Endodermal cell (in vitro differentiated cells): ENCODE measurements at regions not wholly inside any gene's neighbourhood (a gene's known extent, or its start where the extent isn't known, plus 50 kb on each side); places are given as distances from the start of the nearest gene placed in this dataset.

ENCODE experiments used
- DNase-seq: peaks from one replicate; pipeline ENCODE4 v3.0.0-alpha.2; 2017
- H3K27ac ChIP-seq: 2 replicates; pipeline ENCODE4 v1.5.1; 2013; ENCODE audit warnings: mild to moderate bottlenecking, low read depth, low read length, moderate library complexity
- H3K27me3 ChIP-seq: 2 replicates; pipeline ENCODE4 v1.6.1; 2013; ENCODE audit warnings: mild to moderate bottlenecking, low read length, moderate library complexity; ENCODE audit not compliant: insufficient read depth, control insufficient read depth, poor library complexity, severe bottlenecking
- H3K36me3 ChIP-seq: 2 replicates; pipeline ENCODE4 v1.7.0; 2013; ENCODE audit warnings: mild to moderate bottlenecking, low read length, moderate library complexity; ENCODE audit not compliant: control insufficient read depth, insufficient read depth
- H3K4me1 ChIP-seq: one replicate; pipeline ENCODE4 v1.7.0; 2013; ENCODE audit warnings: low read length; ENCODE audit not compliant: control insufficient read depth, insufficient read depth
- H3K4me3 ChIP-seq: 2 replicates; pipeline ENCODE4 v1.5.1; 2013; ENCODE audit warnings: mild to moderate bottlenecking, low read length, moderate library complexity
- H3K9ac ChIP-seq: 2 replicates; pipeline ENCODE4 v1.6.1; 2013; ENCODE audit warnings: mild to moderate bottlenecking, low read length, moderate library complexity; ENCODE audit not compliant: poor library complexity, severe bottlenecking; ENCODE audit errors: extremely low read depth
- H3K9me3 ChIP-seq: 2 replicates; pipeline ENCODE4 v1.6.1; 2013; ENCODE audit warnings: mild to moderate bottlenecking, low read length, moderate library complexity; ENCODE audit not compliant: control insufficient read depth
- H3K27ac Mint-ChIP-seq: 2 replicates; pipeline ENCODE4 v1.8.0; 2020; ENCODE audit warnings: mixed read lengths
- H3K27me3 Mint-ChIP-seq: 2 replicates; pipeline ENCODE4 v1.8.0; 2021; ENCODE audit warnings: mild to moderate bottlenecking, mixed read lengths; ENCODE audit not compliant: insufficient read depth
- H3K36me3 Mint-ChIP-seq: 2 replicates; pipeline ENCODE4 v1.8.0; 2020; ENCODE audit warnings: low read depth, mixed read lengths
- H3K4me1 Mint-ChIP-seq: 2 replicates; pipeline ENCODE4 v1.8.0; 2020; ENCODE audit warnings: mixed read lengths
- H3K4me3 Mint-ChIP-seq: 2 replicates; pipeline ENCODE4 v1.8.0; 2020; ENCODE audit warnings: mild to moderate bottlenecking, moderate library complexity, mixed read lengths
- H3K9me3 Mint-ChIP-seq: 2 replicates; pipeline ENCODE4 v1.8.0; 2020; ENCODE audit warnings: mild to moderate bottlenecking, mixed read lengths
- WGBS, 2 experiments: methylation state at CpG; one replicate each; pipeline versions ENCODE4 v1.1.5 to v1.1.7; 2013; ENCODE audit warnings: missing lambda C conversion rate in 2 of 2, mixed read lengths in 1 of 2; ENCODE audit not compliant: insufficient coverage in 1 of 2, insufficient read length in 1 of 2; 5-methylcytosine and 5-hydroxymethylcytosine counted together
- TF ChIP-seq, protein P1 (sequence below): fragments of 200-600 bp; sonication (generic); conservative IDR thresholded peaks from 2 replicates; pipeline ENCODE4 v1.5.0; 2021; ENCODE audit warnings: antibody characterized with exemption, mild to moderate bottlenecking

DNA sequence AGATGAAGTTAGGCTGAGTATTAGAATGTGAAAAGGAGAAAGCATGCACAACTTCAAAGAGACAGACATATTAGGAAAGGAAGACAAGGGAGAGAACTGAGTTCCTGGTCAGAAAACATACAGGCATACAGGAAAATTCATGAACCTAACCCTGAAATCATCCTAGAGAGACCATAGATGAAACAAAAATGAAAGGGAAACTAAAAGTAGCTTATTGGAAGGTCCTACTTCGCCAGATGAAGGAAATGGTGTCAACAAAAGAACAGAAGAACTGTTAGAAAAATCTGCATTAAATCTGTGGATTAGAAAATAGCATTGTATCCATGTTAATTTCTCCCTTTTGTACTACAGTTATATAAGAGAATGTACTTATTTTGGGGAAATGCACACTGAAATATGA lies 169.0 kb upstream of the UFM1 start:
- Mint-ChIP-seq H3K27ac (no peak overlapping the region), H3K4me3 (no peak overlapping the region), H3K4me1 (peaks cover 6% of the 10 kb centered on the region), H3K36me3 (no peaks in the 10 kb centered on the region), H3K27me3 (no peaks in the 10 kb centered on the region), H3K9me3 (no peaks in the 10 kb centered on the region)
- DNase-seq: no peak
- TF ChIP-seq, protein P1, sequence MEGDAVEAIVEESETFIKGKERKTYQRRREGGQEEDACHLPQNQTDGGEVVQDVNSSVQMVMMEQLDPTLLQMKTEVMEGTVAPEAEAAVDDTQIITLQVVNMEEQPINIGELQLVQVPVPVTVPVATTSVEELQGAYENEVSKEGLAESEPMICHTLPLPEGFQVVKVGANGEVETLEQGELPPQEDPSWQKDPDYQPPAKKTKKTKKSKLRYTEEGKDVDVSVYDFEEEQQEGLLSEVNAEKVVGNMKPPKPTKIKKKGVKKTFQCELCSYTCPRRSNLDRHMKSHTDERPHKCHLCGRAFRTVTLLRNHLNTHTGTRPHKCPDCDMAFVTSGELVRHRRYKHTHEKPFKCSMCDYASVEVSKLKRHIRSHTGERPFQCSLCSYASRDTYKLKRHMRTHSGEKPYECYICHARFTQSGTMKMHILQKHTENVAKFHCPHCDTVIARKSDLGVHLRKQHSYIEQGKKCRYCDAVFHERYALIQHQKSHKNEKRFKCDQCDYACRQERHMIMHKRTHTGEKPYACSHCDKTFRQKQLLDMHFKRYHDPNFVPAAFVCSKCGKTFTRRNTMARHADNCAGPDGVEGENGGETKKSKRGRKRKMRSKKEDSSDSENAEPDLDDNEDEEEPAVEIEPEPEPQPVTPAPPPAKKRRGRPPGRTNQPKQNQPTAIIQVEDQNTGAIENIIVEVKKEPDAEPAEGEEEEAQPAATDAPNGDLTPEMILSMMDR: no peak
- Histone ChIP-seq H3K9me3 (no peaks in the 10 kb centered on the region), H3K9ac (no peak overlapping the region), H3K4me1 (no peaks in the 10 kb centered on the region), H3K27ac (no peak overlapping the region), H3K4me3 (no peak overlapping the region), H3K36me3 (no peaks in the 10 kb centered on the region), H3K27me3 (no peaks in the 10 kb centered on the region)
- 89% methylated on average over 1 of the region's 1 CpG; no CpG with 5 or more reads in 1 of the 2 experiments for WGBS, 2 experiments

DNA sequence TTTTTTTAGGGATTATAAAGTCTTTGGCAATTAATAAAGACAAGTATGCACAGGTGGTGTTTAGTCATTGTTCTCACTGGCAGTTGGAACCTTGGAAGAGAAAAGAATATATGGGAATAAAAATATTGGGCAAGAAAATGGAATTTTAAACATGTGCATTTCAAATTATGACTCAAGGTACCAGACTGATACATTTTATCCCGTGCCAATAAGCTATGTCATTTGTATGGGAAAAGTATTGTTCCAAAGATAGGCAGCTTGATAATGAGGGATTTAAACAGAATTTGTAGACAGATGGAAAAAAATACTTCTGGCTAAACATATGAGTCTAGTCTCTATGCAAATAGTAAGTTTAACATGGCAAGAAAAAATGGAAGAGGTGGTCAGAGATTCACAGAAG lies 169.5 kb upstream of the UFM1 start:
- no peak overlapping the region for H3K27ac Mint-ChIP-seq
- 90 to 93% methylated on average over 1 of the region's 1 CpG for WGBS, 2 experiments
- peaks cover 6% of the 10 kb centered on the region for H3K4me1 Mint-ChIP-seq
- H3K27me3 Mint-ChIP-seq: no peaks in the 10 kb centered on the region
- Histone ChIP-seq H3K27ac (no peak overlapping the region), H3K27me3 (no peaks in the 10 kb centered on the region), H3K4me1 (no peaks in the 10 kb centered on the region), H3K9me3 (no peaks in the 10 kb centered on the region), H3K4me3 (no peak overlapping the region), H3K9ac (no peak overlapping the region), H3K36me3 (no peaks in the 10 kb centered on the region)
- H3K9me3 Mint-ChIP-seq: no peaks in the 10 kb centered on the region
- no peaks in the 10 kb centered on the region for H3K36me3 Mint-ChIP-seq
- TF ChIP-seq, protein P1: no peak
- H3K4me3 Mint-ChIP-seq: no peak overlapping the region
- DNase-seq: no peak

DNA sequence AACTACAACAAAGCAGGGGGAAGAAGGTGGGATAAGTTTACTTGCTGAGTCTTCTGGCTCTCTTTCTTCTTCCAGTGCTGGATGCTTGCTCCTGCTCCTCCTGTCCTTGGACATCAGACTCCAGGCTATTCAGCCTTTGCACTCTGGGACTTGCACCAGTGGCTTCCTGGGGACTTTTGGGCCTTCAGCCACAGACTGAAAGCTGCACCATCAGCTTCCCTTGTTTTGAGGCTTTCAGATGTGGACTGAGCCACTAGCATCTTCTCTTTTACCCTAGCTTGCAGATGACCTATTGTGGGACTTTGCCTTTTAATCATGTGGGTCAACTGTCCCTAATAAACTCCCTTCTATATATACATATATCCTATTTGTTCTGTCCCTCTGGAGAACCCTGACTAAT lies 173.0 kb upstream of the UFM1 start:
- Histone ChIP-seq H3K36me3 (no peaks in the 10 kb centered on the region), H3K27me3 (no peaks in the 10 kb centered on the region), H3K4me1 (no peaks in the 10 kb centered on the region), H3K9ac (no peak overlapping the region), H3K27ac (no peak overlapping the region), H3K9me3 (no peaks in the 10 kb centered on the region), H3K4me3 (no peak overlapping the region)
- Mint-ChIP-seq H3K36me3 (no peaks in the 10 kb centered on the region), H3K9me3 (no peaks in the 10 kb centered on the region), H3K27me3 (no peaks in the 10 kb centered on the region), H3K4me3 (no peak overlapping the region), H3K27ac (no peak overlapping the region), H3K4me1 (no peaks in the 10 kb centered on the region)
- TF ChIP-seq, protein P1: no peak
- no peak for DNase-seq
